HEK293T (cell line): ENCODE measurements at regions not wholly inside any gene's neighbourhood (a gene's known extent, or its start where the extent isn't known, plus 50 kb on each side); places are given as distances from the start of the nearest gene placed in this dataset.

Experiments
- CTBP1 ChIP-seq: fragments of 450-650 bp; IDR thresholded peaks from 2 replicates; pipeline ENCODE4 v1.6.1; 2016; ENCODE audit warnings: borderline replicate concordance
- ELF4 ChIP-seq: fragments of 450-650 bp; IDR thresholded peaks from 2 replicates; pipeline ENCODE4 v1.6.1; 2017; ENCODE audit warnings: antibody characterized with exemption
- FOXA1 ChIP-seq: fragments of 450-650 bp; IDR thresholded peaks from 2 replicates; pipeline ENCODE4 v1.6.1; 2016; ENCODE audit warnings: mild to moderate bottlenecking
- FOXK2 ChIP-seq: fragments of 450-650 bp; IDR thresholded peaks from 2 replicates; pipeline ENCODE4 v1.6.1; 2016; ENCODE audit warnings: mild to moderate bottlenecking
- FOXM1 ChIP-seq: fragments of 450-650 bp; IDR thresholded peaks from 2 replicates; pipeline ENCODE4 v1.6.1; 2017; ENCODE audit warnings: mild to moderate bottlenecking, borderline replicate concordance
- HDGF ChIP-seq: fragments of 450-650 bp; IDR thresholded peaks from 2 replicates; pipeline ENCODE4 v1.6.1; 2017; ENCODE audit warnings: antibody characterized with exemption, borderline replicate concordance
- SUZ12 ChIP-seq: fragments of 450-650 bp; IDR thresholded peaks from 2 replicates; pipeline ENCODE4 v1.6.1; 2016; ENCODE audit warnings: mild to moderate bottlenecking
- ZNF384 ChIP-seq: fragments of 450-650 bp; IDR thresholded peaks from 2 replicates; pipeline ENCODE4 v1.6.1; 2016

DNA sequence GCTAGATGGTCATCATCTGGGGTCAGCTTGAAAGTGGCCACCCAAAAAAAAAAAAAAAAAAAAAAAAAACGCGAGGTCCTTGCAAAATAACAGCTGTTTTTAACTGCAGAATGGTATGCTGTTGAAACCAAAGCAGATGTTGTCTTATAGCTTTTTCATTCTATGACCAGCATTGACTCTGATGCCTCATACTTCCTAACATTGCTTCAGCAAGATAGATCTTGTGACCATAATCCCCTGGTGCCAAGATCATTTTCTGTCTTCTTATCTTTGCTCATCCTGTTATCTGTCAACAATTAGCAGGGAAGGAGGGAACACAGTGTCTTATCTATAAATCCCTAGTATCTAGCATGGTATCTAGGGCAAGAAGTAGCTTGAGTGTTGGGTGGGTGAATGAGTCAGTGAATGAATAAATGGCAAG lies 181.5 kb downstream of the PLPP3 start:
- no peak for TF ChIP-seq ELF4
- TF ChIP-seq HDGF = no peak
- no peak for TF ChIP-seq FOXK2
- TF ChIP-seq ZNF384 = no peak
- TF ChIP-seq CTBP1 = no peak
- no peak for TF ChIP-seq SUZ12
- TF ChIP-seq FOXM1 = no peak
- TF ChIP-seq FOXA1 = no peak
